Epithelial cell of proximal tubule (primary cell): ENCODE measurements at regions not wholly inside any gene's neighbourhood (a gene's known extent, or its start where the extent isn't known, plus 50 kb on each side); places are given as distances from the start of the nearest gene placed in this dataset.

Experiments used
- DNase-seq: peaks from one replicate; pipeline ENCODE4 v3.0.0-alpha.2; 2011; ENCODE audit warnings: low read depth
- H3K4me3 ChIP-seq: 2 replicates; pipeline ENCODE4 v1.5.1; 2011; ENCODE audit warnings: low read depth, mild to moderate bottlenecking, low read length
- TF ChIP-seq, protein P1 (sequence below): conservative IDR thresholded peaks from 2 replicates; pipeline ENCODE4 v1.5.1; 2012; ENCODE audit warnings: low read depth, mild to moderate bottlenecking, low read length

GRCh38 chr9:7536310-7536939 is 263.2 kb downstream of the DMAC1 start:
- DNase-seq, result peak; percentile 4
- TF ChIP-seq, protein P1, sequence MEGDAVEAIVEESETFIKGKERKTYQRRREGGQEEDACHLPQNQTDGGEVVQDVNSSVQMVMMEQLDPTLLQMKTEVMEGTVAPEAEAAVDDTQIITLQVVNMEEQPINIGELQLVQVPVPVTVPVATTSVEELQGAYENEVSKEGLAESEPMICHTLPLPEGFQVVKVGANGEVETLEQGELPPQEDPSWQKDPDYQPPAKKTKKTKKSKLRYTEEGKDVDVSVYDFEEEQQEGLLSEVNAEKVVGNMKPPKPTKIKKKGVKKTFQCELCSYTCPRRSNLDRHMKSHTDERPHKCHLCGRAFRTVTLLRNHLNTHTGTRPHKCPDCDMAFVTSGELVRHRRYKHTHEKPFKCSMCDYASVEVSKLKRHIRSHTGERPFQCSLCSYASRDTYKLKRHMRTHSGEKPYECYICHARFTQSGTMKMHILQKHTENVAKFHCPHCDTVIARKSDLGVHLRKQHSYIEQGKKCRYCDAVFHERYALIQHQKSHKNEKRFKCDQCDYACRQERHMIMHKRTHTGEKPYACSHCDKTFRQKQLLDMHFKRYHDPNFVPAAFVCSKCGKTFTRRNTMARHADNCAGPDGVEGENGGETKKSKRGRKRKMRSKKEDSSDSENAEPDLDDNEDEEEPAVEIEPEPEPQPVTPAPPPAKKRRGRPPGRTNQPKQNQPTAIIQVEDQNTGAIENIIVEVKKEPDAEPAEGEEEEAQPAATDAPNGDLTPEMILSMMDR, result peak; percentile 80
- no peak overlapping the region for H3K4me3 ChIP-seq

- no peak for DNase-seq
- H3K4me3 ChIP-seq, result no peak overlapping the region
- TF ChIP-seq, protein P1, result no peak
These were observed 265.2 kb downstream of the DMAC1 start for GRCh38 chr9:7534211-7534935.

- DNase-seq, result no peak
- TF ChIP-seq, protein P1, result no peak
- H3K4me3 ChIP-seq, result no peak overlapping the region
These were observed 266.0 kb downstream of the DMAC1 start for GRCh38 chr9:7533376-7534090.

GRCh38 chr9:7523426-7524043 is 276.0 kb downstream of the DMAC1 start:
- no peak for DNase-seq
- TF ChIP-seq, protein P1, result no peak
- H3K4me3 ChIP-seq, result no peak overlapping the region

- no peak for DNase-seq
- TF ChIP-seq, protein P1, result no peak
- H3K4me3 ChIP-seq, result no peak overlapping the region
These were observed 279.2 kb downstream of the DMAC1 start for GRCh38 chr9:7520396-7520795.

- H3K4me3 ChIP-seq, result no peak overlapping the region
- DNase-seq, result no peak
- TF ChIP-seq, protein P1, result no peak
These were observed 283.2 kb downstream of the DMAC1 start for GRCh38 chr9:7516376-7516775.
